Hepatocyte (in vitro differentiated cells): ENCODE measurements at regions not wholly inside any gene's neighbourhood (a gene's known extent, or its start where the extent isn't known, plus 50 kb on each side); places are given as distances from the start of the nearest gene placed in this dataset.
"Not testable (repeated sequence)": the region's sequence is repeated elsewhere in the genome, so short reads cannot be mapped to it uniquely, and the experiment has no call there.

Experiments used
- DNase-seq: peaks from one replicate; pipeline ENCODE4 v3.0.0-alpha.2; 2016; ENCODE audit warnings: low spot score
- H2AFZ ChIP-seq: fragments of 200-600 bp; sonication (generic); 2 replicates; pipeline ENCODE4 v1.6.0; 2016; ENCODE audit warnings: antibody characterized with exemption, mild to moderate bottlenecking
- H3K27ac ChIP-seq: fragments of 200-600 bp; sonication (generic); 2 replicates; pipeline ENCODE4 v1.5.1; 2016; ENCODE audit warnings: mild to moderate bottlenecking
- H3K27me3 ChIP-seq: fragments of 200-600 bp; sonication (generic); 2 replicates; pipeline ENCODE4 v1.6.1; 2016
- H3K36me3 ChIP-seq: fragments of 200-600 bp; sonication (generic); replicated peaks from 2 replicates; pipeline ENCODE4 v1.5.1; 2016; ENCODE audit warnings: low read depth; ENCODE audit not compliant: insufficient read depth
- H3K4me1 ChIP-seq: fragments of 200-600 bp; sonication (generic); 2 replicates; pipeline ENCODE4 v1.5.1; 2016; ENCODE audit warnings: mild to moderate bottlenecking, moderate library complexity; ENCODE audit not compliant: insufficient read depth
- H3K4me2 ChIP-seq: fragments of 200-600 bp; sonication (generic); 2 replicates; pipeline ENCODE4 v1.6.0; 2016
- H3K4me3 ChIP-seq: fragments of 200-600 bp; sonication (generic); 2 replicates; pipeline ENCODE4 v1.5.1; 2016; ENCODE audit warnings: mild to moderate bottlenecking
- H3K79me2 ChIP-seq: fragments of 200-600 bp; sonication (generic); 2 replicates; pipeline ENCODE4 v1.6.0; 2017; ENCODE audit warnings: mild to moderate bottlenecking
- H3K9me2 ChIP-seq: fragments of 200-600 bp; sonication (generic); replicated peaks from 2 replicates; pipeline ENCODE4 v1.6.0; 2017; ENCODE audit warnings: mild to moderate bottlenecking; ENCODE audit not compliant: insufficient read depth
- H3K9me3 ChIP-seq: fragments of 200-600 bp; sonication (generic); 2 replicates; pipeline ENCODE4 v1.5.1; 2016; ENCODE audit warnings: low read depth, mild to moderate bottlenecking
- H4K20me1 ChIP-seq: fragments of 200-600 bp; sonication (generic); 2 replicates; pipeline ENCODE4 v1.6.0; 2016; ENCODE audit warnings: mild to moderate bottlenecking; ENCODE audit not compliant: insufficient read depth, poor library complexity, severe bottlenecking
- EZH2 ChIP-seq: fragments of 200-600 bp; sonication (generic); IDR thresholded peaks from 2 replicates; pipeline ENCODE4 v1.6.1; 2016; ENCODE audit warnings: antibody characterized with exemption, mild to moderate bottlenecking, borderline replicate concordance
- EZH2phosphoT487 ChIP-seq: fragments of 200-600 bp; sonication (generic); IDR thresholded peaks from one replicate; pipeline ENCODE4 v1.6.1; 2018; ENCODE audit warnings: antibody characterized with exemption, mild to moderate bottlenecking, low read depth, moderate library complexity; ENCODE audit not compliant: unreplicated experiment, severe bottlenecking
- WGBS: methylation state at CpG from one replicate; pipeline ENCODE4 v1.1.6; 2016; ENCODE audit warnings: low lambda C conversion rate; ENCODE audit errors: missing lambda C conversion rate; 5-methylcytosine and 5-hydroxymethylcytosine counted together
- TF ChIP-seq, protein P1 (sequence below): fragments of 200-600 bp; sonication (generic); IDR thresholded peaks from 2 replicates; pipeline ENCODE4 v1.5.1; 2016; ENCODE audit warnings: antibody characterized with exemption, mild to moderate bottlenecking; ENCODE audit not compliant: poor library complexity

DNA sequence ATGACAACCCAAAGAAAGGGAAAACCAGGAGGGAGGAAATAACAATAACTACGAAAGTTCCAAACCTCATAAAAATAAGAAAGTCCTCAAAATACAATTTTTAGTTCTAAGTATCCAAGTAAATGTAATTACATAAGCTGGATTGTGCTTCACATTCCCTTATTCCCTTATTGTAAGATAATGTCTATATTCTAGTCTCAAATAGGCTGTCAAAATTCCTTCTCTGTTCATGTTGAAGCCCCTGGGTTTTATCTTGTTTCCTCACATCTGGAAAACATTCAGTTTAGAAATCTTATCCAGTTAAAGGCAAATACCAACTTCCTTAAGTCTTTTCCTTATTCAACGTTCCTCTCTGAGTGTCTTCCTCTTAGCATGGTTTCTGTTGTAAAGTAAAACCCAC, 282.3 kb downstream of the CD109 start:
- Histone ChIP-seq H3K4me1 (no peaks in the 10 kb centered on the region), H3K4me3 (no peak overlapping the region), H3K36me3 (no peaks in the 10 kb centered on the region), H3K27ac (no peak overlapping the region), H3K27me3 (no peaks in the 10 kb centered on the region), H3K79me2 (no peaks in the 10 kb centered on the region), H2AFZ (no peak overlapping the region), H3K4me2 (no peak overlapping the region), H4K20me1 (no peaks in the 10 kb centered on the region), H3K9me3 (no peaks in the 10 kb centered on the region), H3K9me2 (no peaks in the 10 kb centered on the region)
- no peak for DNase-seq
- TF ChIP-seq, protein P1, sequence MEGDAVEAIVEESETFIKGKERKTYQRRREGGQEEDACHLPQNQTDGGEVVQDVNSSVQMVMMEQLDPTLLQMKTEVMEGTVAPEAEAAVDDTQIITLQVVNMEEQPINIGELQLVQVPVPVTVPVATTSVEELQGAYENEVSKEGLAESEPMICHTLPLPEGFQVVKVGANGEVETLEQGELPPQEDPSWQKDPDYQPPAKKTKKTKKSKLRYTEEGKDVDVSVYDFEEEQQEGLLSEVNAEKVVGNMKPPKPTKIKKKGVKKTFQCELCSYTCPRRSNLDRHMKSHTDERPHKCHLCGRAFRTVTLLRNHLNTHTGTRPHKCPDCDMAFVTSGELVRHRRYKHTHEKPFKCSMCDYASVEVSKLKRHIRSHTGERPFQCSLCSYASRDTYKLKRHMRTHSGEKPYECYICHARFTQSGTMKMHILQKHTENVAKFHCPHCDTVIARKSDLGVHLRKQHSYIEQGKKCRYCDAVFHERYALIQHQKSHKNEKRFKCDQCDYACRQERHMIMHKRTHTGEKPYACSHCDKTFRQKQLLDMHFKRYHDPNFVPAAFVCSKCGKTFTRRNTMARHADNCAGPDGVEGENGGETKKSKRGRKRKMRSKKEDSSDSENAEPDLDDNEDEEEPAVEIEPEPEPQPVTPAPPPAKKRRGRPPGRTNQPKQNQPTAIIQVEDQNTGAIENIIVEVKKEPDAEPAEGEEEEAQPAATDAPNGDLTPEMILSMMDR: no peak
- TF ChIP-seq EZH2phosphoT487 (no peak), EZH2 (no peak)
- WGBS: 65% methylated on average over 2 of the region's 2 CpGs

DNA sequence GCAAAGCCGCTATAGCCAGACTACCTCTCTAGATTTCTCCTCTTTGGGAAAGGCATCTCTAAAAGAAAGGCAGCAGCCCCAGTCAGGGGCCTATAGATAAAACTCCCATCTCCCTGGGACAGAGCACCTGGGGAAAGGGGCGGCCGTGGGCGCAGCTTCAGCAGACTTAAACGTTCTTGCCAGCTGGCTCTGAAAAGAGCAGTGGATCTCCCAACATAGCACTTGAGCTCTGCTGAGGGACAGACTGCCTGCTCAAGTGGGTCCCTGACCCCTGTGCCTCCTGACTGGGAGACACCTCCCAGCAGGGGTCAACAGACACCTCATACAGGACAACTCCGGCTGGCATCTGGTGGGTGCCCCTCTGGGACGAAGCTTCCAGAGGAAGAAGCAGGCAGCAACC, 276.5 kb downstream of the CD109 start:
- H2AFZ ChIP-seq, DNase-seq, H3K9me2 ChIP-seq, H4K20me1 ChIP-seq, H3K79me2 ChIP-seq, H3K36me3 ChIP-seq, H3K27me3 ChIP-seq, H3K27ac ChIP-seq, H3K4me1 ChIP-seq, H3K9me3 ChIP-seq, H3K4me2 ChIP-seq, H3K4me3 ChIP-seq: not testable (repeated sequence)
- WGBS: 94% methylated on average over 7 of the region's 7 CpGs

DNA sequence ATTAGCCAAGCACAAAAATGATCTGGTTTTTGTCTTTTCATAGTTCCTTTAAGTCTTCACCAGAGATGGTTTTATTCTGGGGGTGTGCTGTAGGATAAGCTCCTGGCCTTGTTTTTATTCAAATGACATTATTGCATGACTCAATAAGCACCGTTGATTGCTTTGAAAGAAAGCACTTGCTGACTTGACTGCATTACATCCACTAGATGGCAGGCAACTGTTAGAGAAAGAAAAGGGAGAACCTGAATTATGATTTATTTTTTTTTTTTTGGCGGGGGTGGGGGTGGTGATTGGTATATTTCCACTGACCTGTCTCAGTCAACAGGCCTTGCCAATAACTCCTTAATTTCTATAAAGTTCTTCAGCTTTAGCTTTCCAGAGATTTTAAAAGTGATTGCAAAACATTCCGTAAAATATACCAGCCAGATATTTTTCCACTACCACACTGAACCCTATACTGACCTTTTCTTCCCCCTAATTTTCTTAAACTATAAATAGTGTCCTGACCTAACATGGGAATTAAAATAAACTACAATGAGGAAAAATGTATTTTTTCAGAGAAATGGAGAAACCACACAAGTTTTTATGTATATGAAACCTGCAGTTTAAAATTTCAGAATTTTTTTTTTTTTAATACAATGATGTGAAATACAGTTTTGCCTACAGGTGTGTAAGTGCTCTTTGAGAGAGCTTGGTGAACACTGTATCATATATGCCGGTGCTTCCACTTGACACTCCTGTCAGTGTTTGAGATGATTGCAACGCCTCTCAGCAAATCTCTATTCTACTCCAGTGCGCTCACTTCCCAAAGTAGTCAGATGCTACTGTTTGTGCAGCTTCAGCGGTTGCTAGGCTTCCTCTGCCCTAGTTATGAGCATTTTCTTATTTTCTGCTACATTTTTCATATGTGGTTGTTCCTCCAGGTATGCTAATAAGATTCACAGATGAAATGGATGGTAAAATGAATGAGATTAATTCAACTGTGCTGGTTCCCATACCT, 274.3 kb downstream of the CD109 start:
- peak; percentile 64 for DNase-seq
- no peak for TF ChIP-seq EZH2phosphoT487
- TF ChIP-seq, protein P1: peak; percentile 89
- no peak overlapping the region for H3K4me3 ChIP-seq
- H3K27ac ChIP-seq: no peak overlapping the region
- WGBS: 69% methylated on average over 6 of the region's 7 CpGs
- no peak overlapping the region for H2AFZ ChIP-seq
- no peaks in the 10 kb centered on the region for H3K9me3 ChIP-seq
- H3K4me1 ChIP-seq: peaks cover 7% of the 10 kb centered on the region
- H3K9me2 ChIP-seq: no peaks in the 10 kb centered on the region
- no peaks in the 10 kb centered on the region for H4K20me1 ChIP-seq
- no peaks in the 10 kb centered on the region for H3K79me2 ChIP-seq
- H3K36me3 ChIP-seq: no peaks in the 10 kb centered on the region
- H3K4me2 ChIP-seq: no peak overlapping the region
- no peaks in the 10 kb centered on the region for H3K27me3 ChIP-seq

DNA sequence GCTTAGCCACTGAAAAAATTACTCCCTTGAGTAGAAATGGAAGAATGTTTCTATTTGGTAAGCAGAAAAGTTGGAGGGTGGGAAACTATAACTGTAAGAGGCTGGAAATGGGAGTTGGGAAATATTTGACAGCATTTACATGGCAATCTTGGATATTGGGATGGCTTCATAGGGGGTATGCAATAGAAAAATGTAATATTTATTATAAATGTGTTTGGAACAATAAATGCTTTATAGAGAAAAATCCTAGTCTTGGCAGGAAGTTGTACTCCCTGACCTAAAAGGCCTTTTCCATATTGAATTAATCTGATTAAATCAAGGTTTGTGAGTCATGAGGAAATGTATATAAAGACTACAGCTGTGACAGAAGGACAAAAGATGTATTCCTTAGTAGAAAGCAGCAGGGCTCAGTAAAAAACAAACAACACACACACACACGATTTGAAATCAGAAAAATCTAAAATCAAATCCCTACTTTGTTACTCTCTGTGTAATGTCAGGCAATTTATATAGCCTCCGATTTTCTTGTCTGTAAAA, 272.3 kb downstream of the CD109 start:
- TF ChIP-seq EZH2phosphoT487 (no peak), EZH2 (no peak)
- TF ChIP-seq, protein P1: no peak
- no peak overlapping the region for H3K4me2 ChIP-seq
- no peaks in the 10 kb centered on the region for H4K20me1 ChIP-seq
- DNase-seq: no peak
- H3K4me3 ChIP-seq: no peak overlapping the region
- peaks cover 7% of the 10 kb centered on the region for H3K4me1 ChIP-seq
- H3K27ac ChIP-seq: no peak overlapping the region
- no peaks in the 10 kb centered on the region for H3K79me2 ChIP-seq
- H3K9me2 ChIP-seq: no peaks in the 10 kb centered on the region
- no peaks in the 10 kb centered on the region for H3K27me3 ChIP-seq
- H3K36me3 ChIP-seq: no peaks in the 10 kb centered on the region
- WGBS: 35% methylated on average over 2 of the region's 2 CpGs
- H2AFZ ChIP-seq: no peak overlapping the region
- H3K9me3 ChIP-seq: no peaks in the 10 kb centered on the region
